SK-N-SH (cell line): ENCODE measurements at regions not wholly inside any gene's neighbourhood (a gene's known extent, or its start where the extent isn't known, plus 50 kb on each side); places are given as distances from the start of the nearest gene placed in this dataset.
"Not testable (repeated sequence)": the region's sequence is repeated elsewhere in the genome, so short reads cannot be mapped to it uniquely, and the experiment has no call there.

ENCODE experiments used
- CTCF ChIA-PET: fragments of 300-600, 350-600 bp; formaldehyde crosslinking; extraction: SDS; loops from one replicate; lab custom pipeline; 2021; lab: Yijun Ruan, JAX
- POLR2A ChIA-PET: fragments of 350-600 bp; sonication (Branson Sonifier 250); formaldehyde crosslinking; extraction: SDS; loops from one replicate; lab custom pipeline; 2020; ENCODE audit warnings: antibody characterized with exemption, inconsistent platforms; lab: Yijun Ruan, JAX
- DNase-seq: peaks from one replicate; pipeline ENCODE4 v3.0.0; 2012
- H2AFZ ChIP-seq: fragments of 200-600 bp; sonication (generic); 2 replicates; pipeline ENCODE4 v1.8.1; 2016; ENCODE audit warnings: antibody characterized with exemption, mild to moderate bottlenecking, low read depth
- H3F3A ChIP-seq: fragments of 200-600 bp; sonication (generic); replicated peaks from 2 replicates; pipeline ENCODE3; 2016; ENCODE audit warnings: antibody characterized with exemption, mild to moderate bottlenecking; ENCODE audit not compliant: insufficient read depth
- H3K27ac ChIP-seq, 2 experiments: fragments of 200-500 bp in 1 of 2; fragments of 200-600 bp in 1 of 2; sonication (Bioruptor generic) in 1 of 2; sonication (generic), shearing (Covaris generic) in 1 of 2; 2 replicates each; pipeline versions ENCODE4 v1.5.1 to v1.6.1; 2014 to 2016; ENCODE audit warnings: low read depth in 2 of 2, inconsistent platforms in 1 of 2, low read length in 1 of 2, mild to moderate bottlenecking in 1 of 2, mixed read lengths in 1 of 2
- H3K27me3 ChIP-seq: fragments of 200-600 bp; sonication (generic), shearing (Covaris generic); 2 replicates; pipeline ENCODE4 v1.6.1; 2016; ENCODE audit warnings: mixed run types; ENCODE audit not compliant: insufficient read depth
- H3K36me3 ChIP-seq, 2 experiments: fragments of 200-500 bp in 1 of 2; fragments of 200-600 bp in 1 of 2; sonication (Bioruptor generic) in 1 of 2; sonication (generic) in 1 of 2; replicated peaks in 1 of 2; 2 replicates each; pipeline versions ENCODE3 to v1.5.1; 2014 to 2016; ENCODE audit warnings: low read length in 1 of 2, mild to moderate bottlenecking in 1 of 2; ENCODE audit not compliant: insufficient read depth in 2 of 2, control insufficient read depth in 1 of 2
- H3K4me1 ChIP-seq, 2 experiments: fragments of 200-500 bp in 1 of 2; fragments of 200-600 bp in 1 of 2; sonication (Bioruptor generic) in 1 of 2; sonication (generic), shearing (Covaris generic) in 1 of 2; 2 replicates each; pipeline versions ENCODE4 v1.5.1 to v1.6.1; 2014 to 2016; ENCODE audit warnings: low read depth in 1 of 2, low read length in 1 of 2, mixed run types in 1 of 2; ENCODE audit not compliant: insufficient read depth in 2 of 2, control insufficient read depth in 1 of 2
- H3K4me2 ChIP-seq: fragments of 200-600 bp; sonication (generic), shearing (Covaris generic); 2 replicates; pipeline ENCODE4 v1.6.1; 2017; ENCODE audit warnings: mixed run types
- H3K4me3 ChIP-seq, 2 experiments: fragments of 200-500 bp in 1 of 2; fragments of 200-600 bp in 1 of 2; sonication (Bioruptor generic) in 1 of 2; sonication (generic), shearing (Covaris generic) in 1 of 2; 2 replicates each; pipeline versions ENCODE4 v1.5.1 to v1.8.1; 2014 to 2016; ENCODE audit warnings: low read depth in 2 of 2, inconsistent platforms in 1 of 2, low read length in 1 of 2, mild to moderate bottlenecking in 1 of 2, mixed read lengths in 1 of 2, moderate library complexity in 1 of 2
- H3K79me2 ChIP-seq: fragments of 200-600 bp; sonication (generic); 2 replicates; pipeline ENCODE4 v1.8.1; 2017; ENCODE audit warnings: mild to moderate bottlenecking; ENCODE audit not compliant: insufficient read depth
- H3K9ac ChIP-seq: fragments of 200-600 bp; sonication (generic); 2 replicates; pipeline ENCODE4 v1.6.1; 2017; ENCODE audit warnings: mixed run types
- H3K9me2 ChIP-seq: fragments of 200-600 bp; sonication (generic); 2 replicates; pipeline ENCODE4 v1.6.1; 2017; ENCODE audit warnings: mixed run types
- H3K9me3 ChIP-seq: fragments of 200-600 bp; sonication (generic); 2 replicates; pipeline ENCODE4 v1.6.1; 2017; ENCODE audit warnings: mixed run types, mild to moderate bottlenecking, moderate library complexity
- H4K20me1 ChIP-seq: fragments of 200-600 bp; sonication (generic); 2 replicates; pipeline ENCODE4 v1.6.1; 2017; ENCODE audit warnings: mild to moderate bottlenecking, mixed run types; ENCODE audit not compliant: insufficient read depth
- CHD2 ChIP-seq: fragments of 150-350 bp; IDR thresholded peaks from 2 replicates; pipeline ENCODE4 v1.6.1; 2018; ENCODE audit warnings: low read length; ENCODE audit not compliant: partially characterized antibody
- FOSL2 ChIP-seq: IDR thresholded peaks from 2 replicates; pipeline ENCODE4 v1.4.0; 2012; ENCODE audit warnings: low read depth, mild to moderate bottlenecking, moderate library complexity, borderline replicate concordance
- GABPA ChIP-seq: IDR thresholded peaks from 2 replicates; pipeline ENCODE4 v1.4.0; 2012; ENCODE audit warnings: low read depth, mild to moderate bottlenecking
- JUND ChIP-seq: IDR thresholded peaks from 2 replicates; pipeline ENCODE4 v1.4.0; 2012
- MXI1 ChIP-seq: IDR thresholded peaks from 2 replicates; pipeline ENCODE4 v1.6.1; 2012; ENCODE audit warnings: mild to moderate bottlenecking, low read depth, low read length, improper control_type of control experiment
- RCOR1 ChIP-seq: fragments of 150-350 bp; IDR thresholded peaks from 2 replicates; pipeline ENCODE4 v1.6.1; 2017; ENCODE audit warnings: antibody characterized with exemption, low read length
- RXRA ChIP-seq: IDR thresholded peaks from 2 replicates; pipeline ENCODE4 v1.4.0; 2012; ENCODE audit warnings: low read depth, mild to moderate bottlenecking, borderline replicate concordance
- SIN3A ChIP-seq: IDR thresholded peaks from 2 replicates; pipeline ENCODE4 v1.6.1; 2012; ENCODE audit warnings: low read depth, mild to moderate bottlenecking, low read length, moderate library complexity, borderline replicate concordance
- TAF1 ChIP-seq: IDR thresholded peaks from 2 replicates; pipeline ENCODE4 v1.6.1; 2012; ENCODE audit warnings: low read depth, mild to moderate bottlenecking, low read length, moderate library complexity, borderline replicate concordance
- TCF12 ChIP-seq: IDR thresholded peaks from 2 replicates; pipeline ENCODE4 v1.4.0; 2012
- YY1 ChIP-seq: IDR thresholded peaks from 2 replicates; pipeline ENCODE4 v1.4.0; 2012; ENCODE audit warnings: low read depth, mild to moderate bottlenecking
- WGBS: methylation state at CpG from one replicate; pipeline ENCODE4 v1.1.6; 2017; ENCODE audit warnings: low lambda C conversion rate; 5-methylcytosine and 5-hydroxymethylcytosine counted together
- TF ChIP-seq, protein P1 (sequence below): IDR thresholded peaks from 2 replicates; pipeline ENCODE4 v1.4.0; 2012; ENCODE audit warnings: low read depth

DNA sequence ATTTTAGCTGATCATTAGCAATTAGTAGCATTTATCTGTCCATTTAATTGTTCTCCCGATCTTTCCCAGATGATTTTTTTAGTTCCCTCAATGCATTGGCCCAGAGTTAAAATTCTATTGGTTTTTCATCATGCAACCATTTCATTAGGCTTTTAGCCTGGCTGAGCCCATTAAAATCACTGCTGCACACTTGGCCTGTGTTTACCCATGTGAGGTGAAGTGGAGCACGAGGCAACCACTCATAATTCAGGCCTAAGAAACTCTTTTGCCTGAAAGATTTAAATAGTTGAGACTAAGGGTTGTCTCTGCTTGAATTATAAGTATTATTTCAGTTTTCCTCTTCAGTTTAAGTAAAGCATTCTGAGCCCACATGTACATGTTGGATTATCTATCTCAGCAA, 889.0 kb upstream of the ADGRL4 start:
- Histone ChIP-seq H3K36me3 (no peaks in the 10 kb centered on the region), H4K20me1 (no peaks in the 10 kb centered on the region), H3K9me2 (no peaks in the 10 kb centered on the region), H3K4me3 (no peak overlapping the region), H2AFZ (no peak overlapping the region), H3K79me2 (no peaks in the 10 kb centered on the region), H3K9ac (no peak overlapping the region), H3K27me3 (no peaks in the 10 kb centered on the region), H3K27ac (no peak overlapping the region)
- no peak for DNase-seq
- POLR2A ChIA-PET = no interaction called here
- WGBS = 71% methylated on average over 2 of the region's 2 CpGs
- TF ChIP-seq TAF1 = no peak
- no peak for TF ChIP-seq RXRA
- TF ChIP-seq MXI1 = no peak
- TF ChIP-seq JUND = no peak
- no peak for TF ChIP-seq FOSL2
- TF ChIP-seq, protein P1, sequence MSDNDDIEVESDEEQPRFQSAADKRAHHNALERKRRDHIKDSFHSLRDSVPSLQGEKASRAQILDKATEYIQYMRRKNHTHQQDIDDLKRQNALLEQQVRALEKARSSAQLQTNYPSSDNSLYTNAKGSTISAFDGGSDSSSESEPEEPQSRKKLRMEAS = no peak
- TF ChIP-seq YY1 = no peak
- TF ChIP-seq RCOR1 = no peak
- TF ChIP-seq, all 33 proteins: peak for 0
- peaks cover 0 to 8% of the 10 kb centered on the region in 2 experiments; a peak in 1 of 4 replicates for H3K4me1 ChIP-seq
- no peaks in the 10 kb centered on the region for H3F3A ChIP-seq
- CTCF ChIA-PET = no interaction called here
- H3K4me2 ChIP-seq = no peak overlapping the region
- H3K9me3 ChIP-seq = no peaks in the 10 kb centered on the region

- CTCF ChIA-PET, H3K79me2 ChIP-seq, H3K9ac ChIP-seq, H3K27me3 ChIP-seq, H3K9me2 ChIP-seq, DNase-seq, H2AFZ ChIP-seq, H4K20me1 ChIP-seq, H3K27ac ChIP-seq, H3K9me3 ChIP-seq, H3K36me3 ChIP-seq, H3F3A ChIP-seq, H3K4me1 ChIP-seq, H3K4me3 ChIP-seq, H3K4me2 ChIP-seq, POLR2A ChIA-PET: not testable (repeated sequence)
- WGBS = 14% methylated on average over 1 of the region's 6 CpGs
Observed at GRCh38 chr1:79894129-79894528, 887.6 kb upstream of the ADGRL4 start.

DNA sequence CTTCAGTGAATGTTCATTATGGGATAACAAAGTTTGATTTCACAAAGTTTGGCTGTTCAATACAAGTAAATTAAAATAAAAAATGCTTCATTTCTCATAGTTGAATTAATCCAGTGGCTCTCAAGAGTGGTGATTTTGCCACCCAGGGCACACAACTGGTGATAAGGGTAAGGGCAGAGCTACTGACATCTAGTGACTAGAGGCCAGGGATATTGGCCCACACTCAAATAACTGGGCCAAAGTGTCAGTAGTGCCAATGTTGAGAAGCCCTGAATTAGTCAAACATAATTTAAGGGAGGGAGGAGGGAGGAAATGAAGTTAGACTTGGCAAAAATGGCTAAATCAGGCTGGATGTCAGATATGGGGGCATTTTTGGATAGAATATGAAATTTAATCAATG, 880.5 kb upstream of the ADGRL4 start:
- Histone ChIP-seq H3K9me2 (no peaks in the 10 kb centered on the region), H3K36me3 (no peaks in the 10 kb centered on the region), H3K27ac (no peak overlapping the region), H3K9me3 (no peaks in the 10 kb centered on the region), H3K4me1 (no peaks in the 10 kb centered on the region), H3K27me3 (no peaks in the 10 kb centered on the region), H3K9ac (no peak overlapping the region), H3F3A (no peaks in the 10 kb centered on the region), H2AFZ (no peak overlapping the region), H3K79me2 (no peaks in the 10 kb centered on the region), H4K20me1 (no peaks in the 10 kb centered on the region), H3K4me2 (no peak overlapping the region), H3K4me3 (no peak overlapping the region)
- DNase-seq = no peak
- no peak for TF ChIP-seq GABPA
- TF ChIP-seq CHD2 = no peak
- no peak for TF ChIP-seq TAF1
- TF ChIP-seq TCF12 = no peak
- no peak for TF ChIP-seq MXI1
- TF ChIP-seq SIN3A = no peak
- TF ChIP-seq, protein P1 = no peak
- CTCF ChIA-PET = no interaction called here
- POLR2A ChIA-PET = interaction anchor here (0.6 kb wide), 1 partner anchor 269 kb away, joined by 3 read pairs; no protein-coding TSS in a partner anchor
